Activated gamma-delta T cell (primary cell): ENCODE measurements at regions not wholly inside any gene's neighbourhood (a gene's known extent, or its start where the extent isn't known, plus 50 kb on each side); places are given as distances from the start of the nearest gene placed in this dataset.

Experiments
- DNase-seq: peaks from one replicate; lab custom pipeline; 2025; lab: John Stamatoyannopoulos, UW

- no peak for DNase-seq
Measured at GRCh38 chr3:182214416-182214815, 502.7 kb downstream of the SOX2 start.

- no peak for DNase-seq
Measured at GRCh38 chr3:182215881-182216280, 504.2 kb downstream of the SOX2 start.

GRCh38 chr3:182216311-182216970, 504.7 kb downstream of the SOX2 start:
- no peak for DNase-seq

- no peak for DNase-seq
Measured at GRCh38 chr3:182220013-182220412, 508.3 kb downstream of the SOX2 start.

DNA sequence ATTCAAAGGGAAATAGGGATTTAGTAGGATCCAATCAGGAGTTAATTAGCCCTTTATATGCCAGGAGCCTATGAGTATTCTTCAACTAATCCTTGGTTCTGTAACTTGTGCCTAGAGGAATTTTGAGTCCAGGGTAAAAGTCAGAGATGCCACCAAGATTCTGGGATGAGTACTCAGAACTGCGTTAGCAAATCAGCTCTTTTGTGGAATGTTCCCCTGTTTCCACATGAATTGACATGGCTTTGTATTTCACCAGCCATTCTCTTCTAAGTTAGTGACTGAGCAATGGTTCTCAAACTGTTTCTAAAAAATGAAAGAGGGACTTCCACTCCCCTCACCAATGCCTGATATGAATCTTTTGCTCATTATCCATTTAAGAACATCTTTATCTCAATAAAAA, 508.7 kb downstream of the SOX2 start:
- DNase-seq, result no peak

GRCh38 chr3:182226995-182227394, 515.3 kb downstream of the SOX2 start:
- no peak for DNase-seq

DNA sequence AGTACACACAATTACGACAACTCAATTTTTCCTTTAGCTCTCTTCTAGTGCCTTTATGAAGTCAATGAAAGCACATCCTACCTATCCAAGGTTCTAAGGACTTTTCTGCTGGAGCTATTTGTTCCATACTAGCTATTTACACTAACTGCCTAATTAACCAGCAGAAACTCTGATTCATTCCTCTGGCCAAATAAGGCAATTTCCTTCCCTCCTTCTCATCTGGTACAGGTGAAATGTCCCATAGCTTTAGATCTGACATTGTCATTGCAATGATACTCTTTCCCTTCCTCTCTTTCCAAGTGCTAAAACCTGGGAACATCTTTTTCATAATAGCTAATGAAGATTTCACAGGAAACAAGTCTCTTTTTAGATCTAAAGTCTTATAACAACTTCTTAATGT, 521.7 kb downstream of the SOX2 start:
- no peak for DNase-seq

- no peak for DNase-seq
Measured at GRCh38 chr3:182233957-182234356, 522.2 kb downstream of the SOX2 start.

DNA sequence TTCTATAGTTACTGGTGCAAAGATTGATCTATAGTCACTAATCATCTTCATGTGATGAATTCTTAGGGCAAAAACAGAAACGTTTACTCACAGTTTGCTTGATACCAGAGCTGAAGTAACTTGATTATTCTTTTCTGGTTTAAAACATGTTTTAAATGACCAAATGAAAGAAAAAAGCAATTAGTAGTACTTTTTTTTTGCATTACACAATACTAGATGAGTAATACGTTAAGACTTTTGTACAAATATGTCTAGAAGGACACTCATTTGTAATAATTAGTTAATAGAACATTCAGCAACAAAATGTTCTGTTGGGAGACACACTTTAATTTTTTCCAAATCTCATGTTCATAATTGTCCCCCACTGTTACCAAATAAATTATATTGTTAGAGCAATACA, 523.2 kb downstream of the SOX2 start:
- no peak for DNase-seq

- no peak for DNase-seq
Measured at GRCh38 chr3:182235504-182235903, 523.8 kb downstream of the SOX2 start.

- no peak for DNase-seq
Measured at GRCh38 chr3:182238126-182238525, 526.4 kb downstream of the SOX2 start.

GRCh38 chr3:182239316-182239715, 527.6 kb downstream of the SOX2 start:
- DNase-seq, result no peak

- DNase-seq, result no peak
Measured at GRCh38 chr3:182240474-182240873, 528.7 kb downstream of the SOX2 start.

GRCh38 chr3:182241196-182241765, 529.6 kb downstream of the SOX2 start:
- no peak for DNase-seq

DNA sequence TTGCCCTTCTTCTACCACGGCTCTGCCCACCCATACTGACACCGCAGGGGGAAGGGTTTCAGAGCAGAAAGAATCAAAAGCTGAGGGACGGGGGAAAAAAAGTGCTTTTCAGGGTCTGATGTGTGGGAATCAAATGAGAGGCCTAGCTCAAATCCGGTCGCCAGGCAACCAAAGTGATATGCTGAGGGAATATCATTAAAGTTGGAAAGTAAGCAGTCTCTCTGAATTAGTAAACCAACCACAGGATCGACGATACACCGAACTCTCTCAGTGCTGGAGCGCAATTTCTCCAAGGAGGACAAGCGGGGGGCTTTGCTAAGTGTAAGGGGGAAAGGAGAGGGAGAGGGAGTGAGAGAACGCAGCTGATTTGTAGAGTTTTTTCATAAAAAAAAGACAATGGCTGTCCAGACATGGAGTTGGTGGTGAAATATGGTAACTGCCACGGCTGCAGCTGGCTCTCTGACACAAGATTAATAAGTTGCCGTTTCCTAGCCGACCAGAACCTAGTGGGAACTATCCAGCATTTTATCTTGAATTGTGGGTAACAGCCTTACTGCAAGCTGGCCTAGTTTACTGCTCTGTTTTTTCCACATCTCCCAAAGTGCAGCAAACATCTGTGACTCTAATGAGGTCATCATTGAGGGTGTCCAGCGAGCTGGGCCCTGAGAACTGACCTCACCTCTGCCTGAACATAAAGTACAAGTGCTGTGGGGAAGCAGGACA, 530.2 kb downstream of the SOX2 start:
- no peak for DNase-seq

DNA sequence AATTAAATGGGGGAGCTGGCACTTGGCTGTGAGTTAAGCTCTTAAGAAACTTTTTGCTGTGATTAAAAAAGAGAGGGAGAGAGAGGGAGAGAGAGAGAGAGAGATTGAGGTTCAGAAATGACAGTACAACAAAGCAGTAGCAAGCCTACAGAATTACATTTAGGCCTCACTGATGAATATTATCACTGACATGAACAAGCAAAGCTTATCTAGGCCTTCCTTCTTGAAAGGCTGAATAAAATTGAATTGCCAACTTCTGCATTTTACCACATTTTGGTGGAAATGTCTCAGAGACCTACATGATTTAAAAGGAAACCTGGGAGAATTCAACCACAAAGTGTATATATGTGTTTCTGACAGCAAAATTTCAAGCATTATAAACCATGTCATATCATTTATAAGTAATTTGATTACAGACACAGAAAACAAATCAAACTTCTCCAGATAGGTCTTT, 530.8 kb downstream of the SOX2 start:
- no peak for DNase-seq

GRCh38 chr3:182243625-182244024, 531.9 kb downstream of the SOX2 start:
- DNase-seq, result no peak

DNA sequence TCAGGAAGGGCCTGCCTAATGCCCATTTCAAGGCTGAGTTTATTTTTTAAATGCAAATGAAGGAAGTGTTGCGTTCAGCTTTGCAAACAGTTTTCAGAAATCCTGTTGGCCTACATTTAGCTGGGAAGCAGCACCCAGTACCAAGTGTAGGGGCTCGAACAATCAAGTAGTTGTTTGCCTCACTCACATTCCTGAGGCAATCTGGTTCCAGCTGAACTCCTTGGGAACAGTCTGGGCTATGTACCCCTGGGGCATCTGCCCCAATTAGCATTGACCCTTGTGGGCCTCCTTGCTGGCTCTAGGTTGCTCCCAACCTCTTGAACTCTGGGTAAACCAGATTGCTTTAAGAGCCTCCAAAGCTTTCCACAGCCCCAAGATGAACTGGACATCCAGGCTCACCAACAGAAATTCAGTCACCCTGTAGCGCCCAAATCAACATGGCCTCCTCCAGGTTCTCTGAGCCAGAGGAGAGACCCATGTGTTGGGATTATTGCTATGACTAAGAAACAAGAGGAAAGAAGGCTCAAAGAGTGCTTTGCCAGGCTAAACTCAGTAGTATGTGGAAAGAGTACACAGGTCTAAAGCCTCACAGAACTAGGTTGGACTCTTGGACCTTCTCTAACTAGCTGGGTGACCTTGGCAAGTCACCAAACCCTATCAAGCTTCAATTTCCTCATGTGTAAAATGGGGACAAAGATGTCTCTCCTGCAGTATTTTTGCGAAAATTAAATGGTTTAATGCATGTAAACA, 532.7 kb downstream of the SOX2 start:
- no peak for DNase-seq

- no peak for DNase-seq
Measured at GRCh38 chr3:182245059-182245458, 533.3 kb downstream of the SOX2 start.

GRCh38 chr3:182246870-182247269, 535.1 kb downstream of the SOX2 start:
- no peak for DNase-seq

GRCh38 chr3:182248349-182248880, 536.7 kb downstream of the SOX2 start:
- DNase-seq, result no peak

DNA sequence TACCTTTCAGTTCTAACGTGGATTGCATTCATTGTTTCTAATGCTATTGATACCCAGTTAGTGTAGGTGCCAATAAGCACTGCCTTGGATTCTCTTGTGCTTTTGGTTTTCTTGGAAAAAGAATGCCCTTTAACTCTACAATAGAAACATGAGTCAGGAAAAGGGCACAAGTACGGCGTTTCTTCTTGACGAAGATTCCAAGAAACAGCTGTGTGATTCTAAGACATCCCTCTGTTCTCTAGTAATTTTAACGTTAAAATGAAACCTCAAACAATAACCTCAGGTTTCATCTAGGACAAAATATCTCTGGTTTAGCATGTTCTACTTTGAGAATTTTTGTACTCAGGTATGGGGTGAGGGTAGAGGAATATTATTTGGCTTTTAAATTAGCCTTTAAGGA, 540.5 kb upstream of the ATP11B start:
- DNase-seq, result no peak
